Keratinocyte (primary cell): ENCODE measurements at regions not wholly inside any gene's neighbourhood (a gene's known extent, or its start where the extent isn't known, plus 50 kb on each side); places are given as distances from the start of the nearest gene placed in this dataset.

Source experiments
- DNase-seq: peaks from one replicate; pipeline ENCODE4 v3.0.0-alpha.2; 2011; ENCODE audit warnings: low read depth, missing footprints, low spot score
- FAIRE-seq: peaks from 2 replicates; lab custom pipeline; 2011; peaks lifted over from hg19 to GRCh38; lab: Jason Lieb, UNC
- H2AFZ ChIP-seq: 2 replicates; pipeline ENCODE4 v1.6.0; 2012; ENCODE audit warnings: low read length, control low read depth, inconsistent platforms; ENCODE audit not compliant: control insufficient read depth
- H3K27ac ChIP-seq: 2 replicates; pipeline ENCODE4 v1.5.1; 2011; ENCODE audit warnings: low read length; ENCODE audit not compliant: control insufficient read depth, insufficient read depth
- H3K27me3 ChIP-seq: 3 replicates; pipeline ENCODE4 v1.6.0; 2011; ENCODE audit warnings: low read length; ENCODE audit not compliant: control insufficient read depth, insufficient read depth; ENCODE audit errors: extremely low read depth
- H3K36me3 ChIP-seq, 2 experiments: 2 replicates in 1 of 2; 3 replicates in 1 of 2; pipeline ENCODE4 v1.5.1; 2011; ENCODE audit warnings: low read length in 2 of 2, mild to moderate bottlenecking in 1 of 2; ENCODE audit not compliant: control insufficient read depth in 2 of 2, insufficient read depth in 2 of 2; ENCODE audit errors: extremely low read depth in 1 of 2
- H3K4me1 ChIP-seq: 3 replicates; pipeline ENCODE4 v1.5.1; 2011; ENCODE audit warnings: low read length; ENCODE audit not compliant: control insufficient read depth, insufficient read depth; ENCODE audit errors: extremely low read depth
- H3K4me2 ChIP-seq: 3 replicates; pipeline ENCODE4 v1.6.0; 2011; ENCODE audit warnings: low read depth, low read length; ENCODE audit not compliant: control insufficient read depth, insufficient read depth; ENCODE audit errors: extremely low read depth
- H3K4me3 ChIP-seq, 3 experiments: fragments of 200-600 bp in 1 of 3; sonication (generic) in 1 of 3; 2 replicates in 2 of 3; 3 replicates in 1 of 3; pipeline ENCODE4 v1.5.1; 2011 to 2016; ENCODE audit warnings: low read length in 3 of 3, mild to moderate bottlenecking in 3 of 3, control low read depth in 2 of 3, inconsistent platforms in 1 of 3, low read depth in 1 of 3, mixed read lengths in 1 of 3, mixed run types in 1 of 3, moderate library complexity in 1 of 3; ENCODE audit not compliant: control insufficient read depth in 2 of 3, insufficient read depth in 2 of 3; ENCODE audit errors: extremely low read depth in 1 of 3
- H3K79me2 ChIP-seq: 2 replicates; pipeline ENCODE4 v1.6.0; 2012; ENCODE audit warnings: low read length; ENCODE audit not compliant: control insufficient read depth, insufficient read depth
- H3K9ac ChIP-seq: 3 replicates; pipeline ENCODE4 v1.6.0; 2011; ENCODE audit warnings: low read length; ENCODE audit not compliant: control insufficient read depth, insufficient read depth; ENCODE audit errors: extremely low read depth
- H3K9me1 ChIP-seq: 3 replicates; pipeline ENCODE4 v1.6.0; 2011; ENCODE audit warnings: low read length; ENCODE audit not compliant: control insufficient read depth, insufficient read depth; ENCODE audit errors: extremely low read depth
- H3K9me3 ChIP-seq: 2 replicates; pipeline ENCODE4 v1.5.1; 2012; ENCODE audit warnings: low read depth, low read length; ENCODE audit not compliant: control insufficient read depth
- H4K20me1 ChIP-seq: 3 replicates; pipeline ENCODE4 v1.6.0; 2011; ENCODE audit warnings: low read length; ENCODE audit not compliant: control insufficient read depth, insufficient read depth; ENCODE audit errors: extremely low read depth
- CTCF ChIP-seq, 3 experiments: IDR thresholded peaks in 1 of 3; conservative IDR thresholded peaks in 1 of 3; optimal IDR thresholded peaks in 1 of 3; 2 replicates in 2 of 3; 3 replicates in 1 of 3; pipeline versions ENCODE3 to v1.5.1; 2011; ENCODE audit warnings: low read length in 3 of 3, mild to moderate bottlenecking in 3 of 3, moderate library complexity in 2 of 3, control low read depth in 1 of 3, inconsistent platforms in 1 of 3; ENCODE audit not compliant: insufficient read depth in 2 of 3; ENCODE audit errors: extremely low read depth in 1 of 3
- EZH2 ChIP-seq: IDR thresholded peaks from one replicate; pipeline ENCODE4 v1.6.1; 2012; ENCODE audit warnings: inconsistent platforms, mild to moderate bottlenecking, low read length, moderate library complexity
- dilution Hi-C: fragments of 300-500 bp; cut with MboI; formaldehyde crosslinking; loops from one replicate; pipeline ENCODE4 v1.7.0; 2020; ENCODE audit warnings: low sequenced_read_pairs; ENCODE audit not compliant: extremely low pct_ligation_motif_present

GRCh38 chr1:209409780-209410179, 173.7 kb upstream of the CAMK1G start:
- Histone ChIP-seq H3K79me2 (no peaks in the 10 kb centered on the region), H3K27ac (peak overlapping the region; percentile 98), H3K36me3 (no peaks in the 10 kb centered on the region), H3K4me3 (no peak overlapping the region), H3K9ac (no peak overlapping the region), H3K27me3 (no peaks in the 10 kb centered on the region), H3K4me1 (peaks cover 79% of the 10 kb centered on the region), H3K9me1 (no peaks in the 10 kb centered on the region), H3K4me2 (no peak overlapping the region), H4K20me1 (no peaks in the 10 kb centered on the region), H2AFZ (no peak overlapping the region), H3K9me3 (no peaks in the 10 kb centered on the region)
- DNase-seq, result no peak
- FAIRE-seq, result peak; percentile 91
- dilution Hi-C loops, result no loop called here
- TF ChIP-seq EZH2, result no peak

GRCh38 chr1:209411491-209411929, 172.0 kb upstream of the CAMK1G start:
- Histone ChIP-seq H3K27ac (peak overlapping the region; percentile 98), H3K27me3 (no peaks in the 10 kb centered on the region), H3K36me3 (no peaks in the 10 kb centered on the region), H3K4me1 (peaks cover 77% of the 10 kb centered on the region), H3K9ac (peak overlapping the region; percentile 76), H4K20me1 (no peaks in the 10 kb centered on the region), H3K9me1 (no peaks in the 10 kb centered on the region), H2AFZ (no peak overlapping the region), H3K79me2 (no peaks in the 10 kb centered on the region), H3K4me3 (peak overlapping the region in 2 of 3 experiments; percentile 43 to 52), H3K4me2 (peak overlapping the region; percentile 82), H3K9me3 (no peaks in the 10 kb centered on the region)
- peak; percentile 92 for FAIRE-seq
- no peak for DNase-seq
- dilution Hi-C loops, result no loop called here
- no peak for TF ChIP-seq CTCF (optimal IDR thresholded peaks at IDR 0.05 in 1 of 3, IDR thresholded peaks at IDR 0.05 in 1 of 3, conservative IDR thresholded peaks at IDR 0.05 in 1 of 3; ENCODE audit: extremely low read depth in 1 of 3, insufficient read depth in 2 of 3, low read length in 3 of 3)
- no peak for TF ChIP-seq EZH2

- no peak for FAIRE-seq
- peak overlapping the region; percentile 80 for H3K4me2 ChIP-seq
These were observed 171.5 kb upstream of the CAMK1G start for GRCh38 chr1:209412036-209412435.

More at GRCh38 chr1:209412036-209412435, 171.5 kb upstream of the CAMK1G start:
- Histone ChIP-seq H3K9ac (peak overlapping the region; percentile 76), H3K4me3 (peak overlapping the region in 2 of 3 experiments; percentile 23 to 51), H3K9me3 (no peaks in the 10 kb centered on the region), H3K9me1 (no peaks in the 10 kb centered on the region), H3K4me1 (peaks cover 78% of the 10 kb centered on the region), H3K79me2 (no peaks in the 10 kb centered on the region), H3K36me3 (no peaks in the 10 kb centered on the region), H3K27me3 (no peaks in the 10 kb centered on the region), H3K27ac (peak overlapping the region; percentile 98), H4K20me1 (no peaks in the 10 kb centered on the region), H2AFZ (no peak overlapping the region)
- no peak for DNase-seq
- TF ChIP-seq EZH2 (no peak), CTCF (optimal IDR thresholded peaks at IDR 0.05 in 1 of 3, IDR thresholded peaks at IDR 0.05 in 1 of 3, conservative IDR thresholded peaks at IDR 0.05 in 1 of 3; ENCODE audit: extremely low read depth in 1 of 3, insufficient read depth in 2 of 3, low read length in 3 of 3) (no peak)
- dilution Hi-C loops, result no loop called here
